HEK293T (cell line): ENCODE measurements at regions not wholly inside any gene's neighbourhood (a gene's known extent, or its start where the extent isn't known, plus 50 kb on each side); places are given as distances from the start of the nearest gene placed in this dataset.

ENCODE experiments used
- ARNT ChIP-seq: fragments of 450-650 bp; IDR thresholded peaks from 2 replicates; pipeline ENCODE4 v1.6.1; 2017; ENCODE audit warnings: mild to moderate bottlenecking
- BHLHE40 ChIP-seq: fragments of 450-650 bp; IDR thresholded peaks from 2 replicates; pipeline ENCODE4 v1.6.1; 2016; ENCODE audit warnings: mild to moderate bottlenecking, moderate library complexity, borderline replicate concordance
- CTBP1 ChIP-seq: fragments of 450-650 bp; IDR thresholded peaks from 2 replicates; pipeline ENCODE4 v1.6.1; 2016; ENCODE audit warnings: borderline replicate concordance
- ELF4 ChIP-seq: fragments of 450-650 bp; IDR thresholded peaks from 2 replicates; pipeline ENCODE4 v1.6.1; 2017; ENCODE audit warnings: antibody characterized with exemption
- FOXA1 ChIP-seq: fragments of 450-650 bp; IDR thresholded peaks from 2 replicates; pipeline ENCODE4 v1.6.1; 2016; ENCODE audit warnings: mild to moderate bottlenecking
- FOXK2 ChIP-seq: fragments of 450-650 bp; IDR thresholded peaks from 2 replicates; pipeline ENCODE4 v1.6.1; 2016; ENCODE audit warnings: mild to moderate bottlenecking
- FOXM1 ChIP-seq: fragments of 450-650 bp; IDR thresholded peaks from 2 replicates; pipeline ENCODE4 v1.6.1; 2017; ENCODE audit warnings: mild to moderate bottlenecking, borderline replicate concordance
- HDGF ChIP-seq: fragments of 450-650 bp; IDR thresholded peaks from 2 replicates; pipeline ENCODE4 v1.6.1; 2017; ENCODE audit warnings: antibody characterized with exemption, borderline replicate concordance
- NFRKB ChIP-seq: fragments of 450-650 bp; IDR thresholded peaks from 2 replicates; pipeline ENCODE4 v1.6.1; 2016; ENCODE audit warnings: mild to moderate bottlenecking, moderate library complexity
- SP1 ChIP-seq: fragments of 450-650 bp; IDR thresholded peaks from 2 replicates; pipeline ENCODE4 v1.6.1; 2017
- SUZ12 ChIP-seq: fragments of 450-650 bp; IDR thresholded peaks from 2 replicates; pipeline ENCODE4 v1.6.1; 2016; ENCODE audit warnings: mild to moderate bottlenecking
- TARDBP ChIP-seq: fragments of 450-650 bp; IDR thresholded peaks from 2 replicates; pipeline ENCODE4 v1.6.1; 2016

DNA sequence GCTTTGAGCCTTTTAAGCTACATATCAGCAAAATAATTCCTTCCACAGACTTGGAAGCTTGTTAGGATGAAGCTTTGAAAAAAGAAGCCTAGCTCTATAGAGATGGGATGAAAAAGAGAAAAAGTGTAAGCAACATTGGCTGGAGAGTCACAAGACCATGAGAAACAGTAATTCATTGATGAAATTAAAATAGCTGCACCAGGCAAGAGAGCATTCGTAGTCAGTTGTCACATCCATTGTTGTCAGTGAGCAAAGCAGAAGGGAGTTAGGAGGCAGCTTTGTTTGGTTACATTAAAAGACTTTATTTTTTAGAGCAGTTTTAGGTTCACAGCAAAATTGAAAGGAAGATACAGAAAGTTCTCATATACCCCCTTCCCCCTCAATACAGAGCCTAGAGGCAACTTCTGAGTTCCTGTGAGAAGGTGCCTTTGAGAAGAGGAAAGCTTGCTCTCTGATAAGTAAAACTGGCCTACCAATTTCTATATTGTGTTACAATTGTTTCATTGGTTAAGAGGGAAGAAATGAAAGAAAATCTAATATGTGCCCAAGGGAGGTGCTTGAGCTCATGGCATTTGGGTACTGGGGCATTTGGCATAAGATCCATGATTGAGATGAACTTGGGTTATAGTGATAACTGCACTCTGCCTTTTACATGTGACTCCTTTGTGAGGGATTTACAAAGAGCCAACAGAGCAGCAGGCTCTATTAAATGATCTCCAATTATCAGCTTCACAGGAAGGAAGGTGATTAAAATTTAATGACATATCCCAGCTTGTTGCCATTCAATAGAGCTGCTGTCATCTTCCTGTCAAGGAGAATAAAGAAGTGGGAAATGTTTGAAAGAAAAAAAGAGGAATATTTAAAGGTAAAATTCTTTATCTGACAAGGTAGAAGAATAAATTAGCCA, 361.3 kb upstream of the TMTC1 start:
- no peak for TF ChIP-seq ARNT
- no peak for TF ChIP-seq FOXM1
- no peak for TF ChIP-seq SUZ12
- TF ChIP-seq SP1 = no peak
- no peak for TF ChIP-seq ELF4
- no peak for TF ChIP-seq BHLHE40
- TF ChIP-seq CTBP1 = no peak
- no peak for TF ChIP-seq FOXA1
- TF ChIP-seq TARDBP = no peak
- TF ChIP-seq FOXK2 = no peak
- no peak for TF ChIP-seq HDGF
- no peak for TF ChIP-seq NFRKB
